GM18507 (cell line): ENCODE measurements at regions not wholly inside any gene's neighbourhood (a gene's known extent, or its start where the extent isn't known, plus 50 kb on each side); places are given as distances from the start of the nearest gene placed in this dataset.

Experiments
- DNase-seq: peaks from one replicate; pipeline ENCODE4 v3.0.0; 2011; ENCODE audit warnings: low read depth; ENCODE audit not compliant: insufficient read length; ENCODE audit errors: extremely low spot score
- FAIRE-seq: peaks from 2 replicates; lab custom pipeline; 2011; peaks lifted over from hg19 to GRCh38; lab: Jason Lieb, UNC

GRCh38 chr6:44558024-44558831, 170.7 kb downstream of the CDC5L start:
- no peak for FAIRE-seq
- DNase-seq = no peak

GRCh38 chr6:44558832-44559251, 171.3 kb downstream of the CDC5L start:
- no peak for DNase-seq
- no peak for FAIRE-seq

GRCh38 chr6:44559486-44560270, 172.2 kb downstream of the CDC5L start:
- no peak for DNase-seq

GRCh38 chr6:44560458-44561059, 173.1 kb downstream of the CDC5L start:
- DNase-seq = no peak
- no peak for FAIRE-seq

More at GRCh38 chr6:44559486-44560270, 172.2 kb downstream of the CDC5L start:
- FAIRE-seq = no peak

- no peak for DNase-seq
- FAIRE-seq = no peak
Measured at GRCh38 chr6:44561060-44561623, 173.6 kb downstream of the CDC5L start.

GRCh38 chr6:44561832-44562665, 174.5 kb downstream of the CDC5L start:
- FAIRE-seq = no peak

GRCh38 chr6:44563397-44563796, 175.9 kb downstream of the CDC5L start:
- no peak for FAIRE-seq
- DNase-seq = no peak

More at GRCh38 chr6:44561832-44562665, 174.5 kb downstream of the CDC5L start:
- DNase-seq = no peak

- no peak for FAIRE-seq
- no peak for DNase-seq
Measured at GRCh38 chr6:44564906-44565524, 177.5 kb downstream of the CDC5L start.

GRCh38 chr6:44567406-44567805, 179.9 kb downstream of the CDC5L start:
- DNase-seq (no peak), FAIRE-seq (no peak)

- FAIRE-seq = no peak
- DNase-seq = no peak
Measured at GRCh38 chr6:44569131-44569530, 181.6 kb downstream of the CDC5L start.

- FAIRE-seq (no peak), DNase-seq (no peak)
Measured at GRCh38 chr6:44569931-44570385, 182.5 kb downstream of the CDC5L start.

- DNase-seq = no peak
Measured at GRCh38 chr6:44571510-44571909, 184.0 kb downstream of the CDC5L start.

GRCh38 chr6:44572346-44572745, 184.8 kb downstream of the CDC5L start:
- no peak for DNase-seq
- no peak for FAIRE-seq

More at GRCh38 chr6:44571510-44571909, 184.0 kb downstream of the CDC5L start:
- no peak for FAIRE-seq

GRCh38 chr6:44575644-44576043, 188.1 kb downstream of the CDC5L start:
- DNase-seq = no peak
- no peak for FAIRE-seq

GRCh38 chr6:44576132-44576631, 188.7 kb downstream of the CDC5L start:
- FAIRE-seq (no peak), DNase-seq (no peak)

GRCh38 chr6:44580901-44581300, 193.4 kb downstream of the CDC5L start:
- DNase-seq = no peak
- no peak for FAIRE-seq

- DNase-seq (no peak), FAIRE-seq (no peak)
Measured at GRCh38 chr6:44582930-44583329, 195.4 kb downstream of the CDC5L start.

GRCh38 chr6:44590471-44590870, 203.0 kb downstream of the CDC5L start:
- FAIRE-seq (no peak), DNase-seq (no peak)
